ENCODE measurements at regions not wholly inside any gene's neighbourhood (a gene's known extent, or its start where the extent isn't known, plus 50 kb on each side); places are given as distances from the start of the nearest gene placed in this dataset.

DNA sequence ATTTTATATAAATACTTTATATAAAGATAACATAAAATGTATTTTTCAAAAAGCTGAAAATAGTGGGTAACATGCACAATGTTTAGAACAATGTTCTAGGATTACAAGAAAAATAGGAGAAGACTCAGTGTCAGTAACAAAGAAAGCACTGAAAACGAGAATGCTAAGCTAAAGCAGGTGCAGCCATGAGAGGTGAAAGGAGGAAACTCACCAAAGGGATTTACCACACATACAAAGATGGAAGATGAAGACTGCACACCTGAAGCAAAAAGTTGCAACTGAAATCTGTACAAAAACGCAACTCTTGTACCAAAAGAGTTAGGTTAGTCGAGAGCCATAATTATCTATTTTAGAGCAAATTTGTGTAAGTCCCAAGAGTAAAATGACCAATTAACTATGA lies 1176.1 kb downstream of the LRFN5 start:
- TF ChIP-seq CTCF (IDR thresholded peaks at IDR 0.05) (no peak), SIN3A (IDR thresholded peaks at IDR 0.05; ENCODE audit: borderline replicate concordance, low read depth, low read length) (no peak), POLR2AphosphoS5 (IDR thresholded peaks at IDR 0.05; ENCODE audit: low read depth, low read length) (no peak), EP300 (IDR thresholded peaks at IDR 0.05; ENCODE audit: borderline replicate concordance in 1 of 2, low read depth in 1 of 2, low read length in 1 of 2) (no peak), GABPA (IDR thresholded peaks at IDR 0.05; ENCODE audit: low read depth) (no peak), RFX5 (IDR thresholded peaks at IDR 0.05; ENCODE audit: low read length) (no peak), TCF12 (IDR thresholded peaks at IDR 0.05) (no peak), MEF2A (IDR thresholded peaks at IDR 0.05; ENCODE audit: borderline replicate concordance, low read depth) (no peak), JUND (IDR thresholded peaks at IDR 0.05) (no peak)
- TF ChIP-seq, protein P1, sequence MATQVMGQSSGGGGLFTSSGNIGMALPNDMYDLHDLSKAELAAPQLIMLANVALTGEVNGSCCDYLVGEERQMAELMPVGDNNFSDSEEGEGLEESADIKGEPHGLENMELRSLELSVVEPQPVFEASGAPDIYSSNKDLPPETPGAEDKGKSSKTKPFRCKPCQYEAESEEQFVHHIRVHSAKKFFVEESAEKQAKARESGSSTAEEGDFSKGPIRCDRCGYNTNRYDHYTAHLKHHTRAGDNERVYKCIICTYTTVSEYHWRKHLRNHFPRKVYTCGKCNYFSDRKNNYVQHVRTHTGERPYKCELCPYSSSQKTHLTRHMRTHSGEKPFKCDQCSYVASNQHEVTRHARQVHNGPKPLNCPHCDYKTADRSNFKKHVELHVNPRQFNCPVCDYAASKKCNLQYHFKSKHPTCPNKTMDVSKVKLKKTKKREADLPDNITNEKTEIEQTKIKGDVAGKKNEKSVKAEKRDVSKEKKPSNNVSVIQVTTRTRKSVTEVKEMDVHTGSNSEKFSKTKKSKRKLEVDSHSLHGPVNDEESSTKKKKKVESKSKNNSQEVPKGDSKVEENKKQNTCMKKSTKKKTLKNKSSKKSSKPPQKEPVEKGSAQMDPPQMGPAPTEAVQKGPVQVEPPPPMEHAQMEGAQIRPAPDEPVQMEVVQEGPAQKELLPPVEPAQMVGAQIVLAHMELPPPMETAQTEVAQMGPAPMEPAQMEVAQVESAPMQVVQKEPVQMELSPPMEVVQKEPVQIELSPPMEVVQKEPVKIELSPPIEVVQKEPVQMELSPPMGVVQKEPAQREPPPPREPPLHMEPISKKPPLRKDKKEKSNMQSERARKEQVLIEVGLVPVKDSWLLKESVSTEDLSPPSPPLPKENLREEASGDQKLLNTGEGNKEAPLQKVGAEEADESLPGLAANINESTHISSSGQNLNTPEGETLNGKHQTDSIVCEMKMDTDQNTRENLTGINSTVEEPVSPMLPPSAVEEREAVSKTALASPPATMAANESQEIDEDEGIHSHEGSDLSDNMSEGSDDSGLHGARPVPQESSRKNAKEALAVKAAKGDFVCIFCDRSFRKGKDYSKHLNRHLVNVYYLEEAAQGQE (IDR thresholded peaks at IDR 0.05; ENCODE audit: low read depth, low read length) = no peak
- TF ChIP-seq, protein P2, sequence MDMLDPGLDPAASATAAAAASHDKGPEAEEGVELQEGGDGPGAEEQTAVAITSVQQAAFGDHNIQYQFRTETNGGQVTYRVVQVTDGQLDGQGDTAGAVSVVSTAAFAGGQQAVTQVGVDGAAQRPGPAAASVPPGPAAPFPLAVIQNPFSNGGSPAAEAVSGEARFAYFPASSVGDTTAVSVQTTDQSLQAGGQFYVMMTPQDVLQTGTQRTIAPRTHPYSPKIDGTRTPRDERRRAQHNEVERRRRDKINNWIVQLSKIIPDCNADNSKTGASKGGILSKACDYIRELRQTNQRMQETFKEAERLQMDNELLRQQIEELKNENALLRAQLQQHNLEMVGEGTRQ (IDR thresholded peaks at IDR 0.05; ENCODE audit: borderline replicate concordance, low read depth, low read length) = no peak

Data from SK-N-SH (cell line).